Esophagus squamous epithelium (tissue), 4 donors: ENCODE measurements at regions not wholly inside any gene's neighbourhood (a gene's known extent, or its start where the extent isn't known, plus 50 kb on each side); places are given as distances from the start of the nearest gene placed in this dataset.

ENCODE experiments used
- POLR2A ChIP-seq, 4 donors: fragments of 450-650 bp; IDR thresholded peaks; one replicate each; pipeline ENCODE4 v1.6.1; 2017; ENCODE audit warnings: antibody characterized with exemption in 4 of 4, mild to moderate bottlenecking in 4 of 4, moderate library complexity in 3 of 4
- TF ChIP-seq, protein P1 (sequence below), 6 experiments: fragments of 450-650 bp in 4 of 6; fragments of 200-600 bp in 2 of 6; sonication (generic) in 2 of 6; IDR thresholded peaks; one replicate each; pipeline ENCODE4 v1.5.1; 2016 to 2019; ENCODE audit warnings: antibody characterized with exemption in 6 of 6, mild to moderate bottlenecking in 4 of 6, moderate library complexity in 4 of 6

DNA sequence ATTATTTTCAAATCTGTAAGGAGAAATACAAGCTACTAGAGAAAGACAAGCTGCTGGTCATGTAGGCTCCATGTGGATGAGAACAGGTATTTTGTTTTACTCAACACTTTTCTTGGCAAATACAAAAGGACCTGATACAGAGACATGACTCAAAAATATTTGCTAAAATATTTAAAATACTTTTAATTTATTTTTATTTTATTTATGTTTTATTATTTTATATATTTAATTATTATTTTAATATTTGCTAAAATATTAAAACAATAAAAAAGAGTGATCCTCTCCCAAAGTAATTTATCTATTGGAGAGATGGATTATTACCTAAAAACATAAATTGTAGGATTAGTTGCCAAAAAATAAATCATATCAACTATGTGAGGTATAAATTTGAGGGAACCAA is 808.9 kb upstream of the SEL1L start:
- TF ChIP-seq, protein P1, sequence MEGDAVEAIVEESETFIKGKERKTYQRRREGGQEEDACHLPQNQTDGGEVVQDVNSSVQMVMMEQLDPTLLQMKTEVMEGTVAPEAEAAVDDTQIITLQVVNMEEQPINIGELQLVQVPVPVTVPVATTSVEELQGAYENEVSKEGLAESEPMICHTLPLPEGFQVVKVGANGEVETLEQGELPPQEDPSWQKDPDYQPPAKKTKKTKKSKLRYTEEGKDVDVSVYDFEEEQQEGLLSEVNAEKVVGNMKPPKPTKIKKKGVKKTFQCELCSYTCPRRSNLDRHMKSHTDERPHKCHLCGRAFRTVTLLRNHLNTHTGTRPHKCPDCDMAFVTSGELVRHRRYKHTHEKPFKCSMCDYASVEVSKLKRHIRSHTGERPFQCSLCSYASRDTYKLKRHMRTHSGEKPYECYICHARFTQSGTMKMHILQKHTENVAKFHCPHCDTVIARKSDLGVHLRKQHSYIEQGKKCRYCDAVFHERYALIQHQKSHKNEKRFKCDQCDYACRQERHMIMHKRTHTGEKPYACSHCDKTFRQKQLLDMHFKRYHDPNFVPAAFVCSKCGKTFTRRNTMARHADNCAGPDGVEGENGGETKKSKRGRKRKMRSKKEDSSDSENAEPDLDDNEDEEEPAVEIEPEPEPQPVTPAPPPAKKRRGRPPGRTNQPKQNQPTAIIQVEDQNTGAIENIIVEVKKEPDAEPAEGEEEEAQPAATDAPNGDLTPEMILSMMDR (IDR thresholded peaks at IDR 0.05) = no peak
- no peak for TF ChIP-seq POLR2A (IDR thresholded peaks at IDR 0.05)
